Left renal cortex interstitium (tissue), 4 donors: ENCODE measurements at regions not wholly inside any gene's neighbourhood (a gene's known extent, or its start where the extent isn't known, plus 50 kb on each side); places are given as distances from the start of the nearest gene placed in this dataset.

Experiments used
- DNase-seq, 4 donors: peaks; one replicate each; pipeline ENCODE4 v3.0.0-alpha.2; 2013; ENCODE audit warnings: low read depth in 4 of 4, low spot score in 2 of 4, missing footprints in 1 of 4

DNA sequence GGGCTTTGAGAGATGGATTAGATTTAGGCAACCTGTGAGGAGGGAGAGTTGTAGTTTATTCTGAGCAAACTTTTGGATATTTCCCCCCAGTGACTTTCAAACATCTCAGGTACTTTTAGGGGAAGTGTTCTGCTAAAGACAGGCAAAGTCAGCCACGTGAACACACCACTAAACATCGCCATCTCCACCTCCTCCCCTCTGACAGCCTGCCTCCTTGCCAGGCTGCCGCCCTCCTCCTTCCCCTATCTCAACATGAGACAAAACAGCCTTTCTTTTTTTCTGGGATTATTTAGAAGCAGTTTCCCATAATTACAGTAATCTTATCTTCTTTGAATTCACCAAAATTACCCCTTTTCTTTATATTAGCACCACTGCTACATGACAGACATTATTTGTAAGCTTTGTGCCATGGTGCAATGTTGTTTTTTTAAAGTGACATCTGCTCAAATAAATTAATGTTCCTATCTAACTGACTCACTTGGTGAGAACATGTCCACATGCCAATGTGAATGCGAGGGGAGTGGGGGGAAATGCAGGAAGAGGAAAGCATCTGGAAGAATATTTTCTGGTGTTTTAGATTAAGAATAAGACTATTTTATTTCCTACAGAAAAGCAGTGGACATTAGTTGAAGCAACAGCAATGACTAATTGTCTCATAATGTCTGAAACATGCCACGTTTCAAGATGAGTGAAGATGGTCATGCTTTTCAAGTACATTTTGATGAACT lies 147.8 kb upstream of the ATP1B1 start:
- no peak for DNase-seq

DNA sequence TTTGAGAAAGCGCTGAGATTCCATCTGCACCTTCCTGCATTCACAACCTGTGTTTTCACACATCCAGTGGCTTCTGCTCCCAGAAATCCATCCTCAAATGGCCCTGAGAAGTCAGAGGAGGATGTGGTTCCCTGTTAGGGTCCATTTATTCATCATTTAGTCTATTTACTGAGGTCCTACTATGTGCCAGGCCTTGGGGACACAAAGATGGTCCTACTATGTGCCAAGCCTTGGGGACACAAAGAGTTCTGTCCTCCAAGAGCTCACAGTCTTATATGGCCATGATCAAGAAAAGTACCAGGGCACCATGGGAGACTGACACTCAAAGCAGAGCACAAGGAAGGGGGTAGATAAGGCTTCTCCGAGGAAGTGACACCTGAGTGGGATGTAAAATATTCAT lies 147.1 kb upstream of the ATP1B1 start:
- no peak for DNase-seq

DNA sequence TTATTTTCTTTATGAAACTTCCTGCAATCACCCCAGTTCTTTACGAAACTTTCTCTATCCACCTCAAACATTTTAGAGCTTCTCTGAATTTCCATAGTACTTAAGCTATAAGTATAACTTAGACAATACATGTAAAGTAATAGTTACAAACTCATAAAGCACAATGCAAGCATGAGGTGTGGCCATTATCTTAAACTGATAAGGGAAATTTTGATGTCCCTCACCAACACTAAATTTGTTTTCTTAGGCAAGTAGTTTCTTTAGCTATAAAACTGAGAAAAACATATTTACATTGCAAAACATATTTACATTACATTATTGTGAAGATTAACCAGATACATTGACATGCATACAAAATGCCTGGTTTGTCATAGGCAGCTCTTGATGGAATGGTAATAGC lies 146.4 kb upstream of the ATP1B1 start:
- no peak for DNase-seq

DNA sequence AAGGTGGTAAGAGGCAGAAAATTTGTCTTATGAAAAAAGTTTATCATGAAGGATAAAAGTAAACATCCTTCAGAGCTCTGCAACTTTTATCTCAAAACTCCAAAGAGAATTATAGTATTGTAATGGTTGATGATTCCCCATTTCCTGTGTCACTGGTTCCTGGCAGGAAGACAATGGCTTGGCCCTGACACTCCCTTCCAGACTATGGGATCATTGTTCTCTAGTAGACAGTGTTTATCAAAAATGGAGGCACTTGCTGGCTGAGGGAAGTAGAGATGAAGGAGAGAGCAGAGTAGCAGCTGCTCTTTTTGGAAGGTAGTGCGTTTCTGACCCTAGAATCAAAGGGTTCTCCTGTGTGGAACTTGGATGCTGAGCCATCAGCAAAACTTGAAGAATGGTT lies 145.9 kb upstream of the ATP1B1 start:
- DNase-seq, result no peak

DNA sequence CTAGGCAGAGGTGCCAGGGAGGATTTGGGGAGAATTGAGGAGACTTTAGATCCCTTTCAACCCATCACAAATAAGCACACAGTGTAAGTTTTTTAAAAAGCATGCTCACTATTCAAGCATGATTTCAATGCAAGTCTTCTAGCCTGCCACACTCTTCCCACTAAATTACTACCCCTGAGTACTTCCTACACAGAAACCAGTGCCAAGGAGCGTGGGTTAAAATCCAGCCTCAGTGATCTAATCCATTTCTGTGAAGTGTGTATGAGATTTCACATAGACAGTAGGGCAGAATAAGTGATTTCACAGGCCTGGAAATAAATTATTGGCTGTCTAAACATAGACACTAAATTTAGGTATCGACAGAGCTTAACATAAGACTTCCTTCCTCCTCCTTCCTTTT lies 142.9 kb upstream of the ATP1B1 start:
- DNase-seq, result no peak

DNA sequence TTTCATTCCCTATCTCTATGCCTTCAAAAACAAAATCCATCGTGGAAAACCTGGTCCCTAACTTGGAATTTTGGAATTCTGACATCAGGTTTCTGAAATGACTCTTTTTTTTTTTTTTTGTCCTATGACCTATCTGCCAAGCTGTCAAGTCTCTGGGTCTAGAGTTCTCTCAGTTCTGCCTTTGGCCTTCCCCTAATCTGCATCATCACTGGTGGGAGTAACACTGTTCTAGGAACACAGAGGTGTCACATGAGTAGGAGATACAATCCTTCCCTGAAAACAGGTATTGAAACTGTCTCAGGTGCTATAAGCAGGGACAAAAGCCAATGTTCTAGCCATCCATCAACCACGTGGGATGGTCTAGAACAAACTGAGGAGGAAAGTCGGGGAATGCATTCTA lies 142.0 kb upstream of the ATP1B1 start:
- no peak for DNase-seq

DNA sequence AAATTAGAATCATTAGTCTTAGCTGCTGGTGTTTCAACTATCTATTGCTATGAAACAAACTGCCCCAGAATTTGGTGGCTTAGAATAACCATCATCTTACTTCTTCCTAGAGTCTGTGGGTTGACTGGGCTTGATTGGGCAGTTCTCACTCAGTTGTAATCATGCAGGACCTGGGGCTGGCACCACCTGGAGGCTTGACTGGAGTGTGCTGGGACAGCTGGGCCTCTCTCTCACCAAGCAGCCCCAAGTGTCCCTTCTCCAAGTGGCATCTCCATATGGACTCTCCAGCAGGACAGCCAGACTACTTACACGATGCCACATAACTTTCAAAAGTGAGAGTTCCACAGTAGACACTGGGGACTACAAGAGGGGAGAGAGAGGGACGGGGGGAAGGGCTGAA lies 140.3 kb upstream of the ATP1B1 start:
- DNase-seq, result no peak

DNA sequence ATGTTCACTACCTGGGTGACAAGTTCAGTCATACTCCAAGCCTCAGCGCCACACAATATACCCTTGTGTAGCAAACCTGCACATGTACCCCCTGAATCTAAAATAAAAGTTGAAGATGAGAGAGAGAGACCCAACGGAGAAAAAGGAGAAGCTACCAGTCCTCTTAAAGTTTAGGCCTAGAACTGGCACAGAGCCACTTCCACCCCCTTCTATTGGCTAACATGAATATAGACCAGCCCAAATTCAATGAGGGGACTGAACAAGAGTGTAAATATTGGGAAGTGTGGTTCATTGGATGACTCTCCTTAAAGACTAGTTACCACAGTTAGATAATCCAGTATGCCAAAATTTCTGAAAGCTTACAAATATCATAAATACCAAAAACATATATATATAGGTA lies 139.9 kb upstream of the ATP1B1 start:
- no peak for DNase-seq

DNA sequence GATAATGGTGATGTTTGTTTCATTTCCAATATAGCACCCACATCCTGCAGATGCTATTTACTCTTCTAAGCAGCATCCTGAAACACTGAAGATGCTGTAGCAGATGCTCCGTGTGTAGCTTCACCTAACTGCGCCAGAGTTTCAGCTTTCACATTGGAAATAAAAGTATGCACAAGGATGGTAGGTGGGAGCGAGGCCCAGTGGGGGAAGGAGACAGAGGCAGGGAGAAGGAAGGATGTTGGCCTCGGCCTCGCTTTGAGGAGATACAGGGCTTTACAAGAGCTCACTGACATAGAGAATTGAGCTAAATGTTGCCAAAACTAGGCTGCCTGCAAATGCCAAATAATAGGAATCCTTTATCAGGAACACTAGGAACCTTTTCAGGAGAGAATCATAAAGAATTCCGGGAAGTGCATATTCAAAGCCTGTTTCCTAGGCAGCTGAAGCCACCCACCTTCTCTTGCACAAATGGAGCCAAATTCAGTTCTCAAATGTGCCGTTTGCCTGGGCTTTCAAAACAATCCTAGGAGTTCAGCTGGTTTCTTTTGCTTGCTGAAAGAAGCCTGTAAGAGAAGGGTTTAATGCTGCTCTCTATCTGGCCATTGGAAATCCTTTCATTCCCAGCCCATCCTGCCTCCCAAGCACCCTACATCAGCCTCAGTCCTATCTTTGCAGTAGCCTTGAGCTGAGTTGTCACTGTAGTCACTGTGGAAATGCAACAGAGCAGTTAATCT lies 135.4 kb upstream of the ATP1B1 start:
- DNase-seq, result no peak

DNA sequence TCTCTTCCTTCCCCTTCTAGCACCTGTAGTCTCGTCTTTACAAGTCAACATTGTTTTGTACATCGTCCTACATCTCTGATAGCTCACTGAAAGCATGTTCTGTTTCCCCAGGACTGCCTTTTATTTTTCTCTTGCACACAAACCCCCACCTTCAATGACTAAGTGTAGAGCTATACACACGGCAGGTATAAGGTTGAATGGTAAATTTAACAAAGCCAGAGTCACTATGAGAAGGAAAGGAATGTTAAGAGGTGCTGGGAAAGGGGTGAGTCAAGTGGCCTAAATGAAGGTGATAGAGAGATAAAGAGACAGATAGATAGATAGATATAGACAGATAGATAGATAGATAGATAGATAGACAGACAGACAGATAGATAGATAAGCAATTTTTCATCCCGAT lies 134.3 kb upstream of the ATP1B1 start:
- no peak for DNase-seq

DNA sequence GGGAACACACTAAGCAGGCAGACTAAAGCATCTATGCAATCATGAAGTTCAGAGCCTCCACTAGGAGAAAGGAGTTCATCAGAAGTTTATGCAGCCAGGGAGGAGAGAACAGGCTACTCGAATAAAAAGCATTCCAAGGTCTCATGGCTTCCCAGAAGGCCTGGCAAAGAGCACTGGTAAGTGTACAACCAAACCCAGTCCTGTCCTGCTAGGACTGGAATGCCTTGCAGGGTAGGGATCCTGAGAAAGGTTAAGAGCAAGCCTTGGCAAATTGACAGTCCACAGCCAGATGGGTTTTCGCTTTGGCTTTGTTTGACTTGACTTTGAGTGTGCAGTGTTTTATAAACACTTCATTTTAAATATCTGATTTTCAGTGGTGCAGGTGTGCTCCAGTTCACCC lies 133.6 kb upstream of the ATP1B1 start:
- DNase-seq, result no peak

DNA sequence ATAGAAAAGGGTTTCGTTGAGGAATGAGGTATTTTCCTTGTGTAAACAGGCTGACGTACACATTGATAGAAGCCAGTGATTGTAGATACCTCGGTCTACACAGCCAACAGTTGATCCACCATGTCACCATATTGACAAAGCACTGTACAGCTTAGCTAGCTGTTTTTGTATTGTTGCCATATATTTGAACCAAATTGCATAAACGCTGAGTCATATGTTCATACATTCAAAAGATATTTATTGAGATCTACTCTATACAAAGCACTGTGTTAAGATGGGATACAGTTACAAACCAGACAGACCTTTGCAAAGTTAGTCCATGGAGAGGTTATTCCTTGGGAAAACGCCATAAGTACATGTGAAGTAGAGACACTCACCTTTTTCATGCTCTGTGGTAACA lies 132.4 kb upstream of the ATP1B1 start:
- no peak for DNase-seq

DNA sequence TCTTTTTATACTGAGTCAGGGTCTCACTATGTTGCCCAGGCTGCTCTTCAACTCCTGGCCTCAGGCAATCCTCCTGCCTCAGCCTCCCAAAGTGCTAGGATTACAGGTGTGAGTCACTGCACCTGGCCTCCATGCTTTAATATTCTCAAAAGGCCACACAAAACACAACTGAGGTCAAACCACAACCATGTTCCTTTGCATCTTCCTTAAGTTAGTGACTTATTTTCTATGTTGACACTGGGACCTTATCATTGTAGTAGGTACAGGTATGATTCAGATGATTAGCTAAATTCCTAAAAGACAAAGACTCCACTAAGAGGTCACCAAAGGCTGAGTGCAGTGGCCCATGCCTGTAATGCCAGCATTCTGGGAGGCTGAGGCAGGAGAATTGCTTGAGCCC lies 131.9 kb upstream of the ATP1B1 start:
- DNase-seq, result no peak

DNA sequence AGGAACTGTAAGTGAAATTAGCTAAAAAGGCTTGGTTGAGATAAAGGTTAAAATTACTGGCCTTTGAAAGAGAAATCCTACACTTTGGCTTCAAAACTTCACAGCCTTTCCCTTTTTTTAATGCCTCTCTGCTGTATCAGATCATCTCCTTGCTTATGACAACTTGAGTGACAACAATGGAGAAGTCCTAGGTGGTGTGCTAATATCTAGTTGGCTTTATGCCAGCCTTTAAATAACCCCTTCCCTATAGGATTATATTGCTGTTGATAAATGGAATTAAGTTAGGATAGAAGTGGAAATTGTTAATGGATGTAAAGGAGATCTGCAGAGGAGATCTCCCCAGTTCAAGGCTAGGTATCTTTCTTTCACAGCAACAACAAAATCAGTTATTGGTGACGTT lies 130.2 kb upstream of the ATP1B1 start:
- no peak for DNase-seq

DNA sequence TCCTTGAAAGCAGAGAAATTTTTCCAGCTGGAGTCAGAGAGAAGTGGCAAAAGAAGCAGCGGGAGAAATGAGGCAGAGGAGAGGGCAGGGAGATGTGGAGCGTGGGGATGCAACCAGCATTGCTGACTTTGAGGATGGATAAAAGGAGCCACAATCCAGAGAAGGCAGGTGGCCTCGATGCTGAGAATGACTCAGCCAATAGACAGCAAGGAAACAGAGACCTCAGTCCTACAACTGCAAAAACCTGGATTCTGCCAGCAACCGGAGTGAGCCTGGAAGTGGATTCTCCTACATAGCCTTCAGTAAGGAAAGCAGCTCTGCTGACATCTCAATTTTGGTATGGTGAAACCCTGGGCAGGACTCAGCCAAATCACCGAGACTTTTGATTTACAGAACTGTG lies 128.9 kb upstream of the ATP1B1 start:
- DNase-seq, result no peak

DNA sequence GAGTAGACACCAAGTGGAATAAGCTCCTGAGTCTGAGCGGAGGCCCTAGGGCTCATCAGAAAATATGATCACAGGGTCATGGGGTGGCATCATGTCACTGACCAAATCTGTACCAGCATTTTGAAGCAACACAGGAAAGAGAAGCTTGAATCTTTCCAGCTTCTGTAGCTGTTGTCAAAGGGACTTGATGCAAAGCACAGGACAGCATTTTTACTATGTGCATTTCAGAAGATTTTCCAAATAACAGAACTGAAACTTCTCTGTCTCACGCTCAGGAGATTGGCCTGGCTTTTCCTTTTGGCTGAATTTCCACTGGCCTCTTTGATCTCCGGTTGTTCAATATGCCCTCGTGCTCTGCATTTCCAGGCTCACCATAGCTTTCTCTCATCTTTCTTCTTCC lies 127.2 kb upstream of the ATP1B1 start:
- no peak for DNase-seq

DNA sequence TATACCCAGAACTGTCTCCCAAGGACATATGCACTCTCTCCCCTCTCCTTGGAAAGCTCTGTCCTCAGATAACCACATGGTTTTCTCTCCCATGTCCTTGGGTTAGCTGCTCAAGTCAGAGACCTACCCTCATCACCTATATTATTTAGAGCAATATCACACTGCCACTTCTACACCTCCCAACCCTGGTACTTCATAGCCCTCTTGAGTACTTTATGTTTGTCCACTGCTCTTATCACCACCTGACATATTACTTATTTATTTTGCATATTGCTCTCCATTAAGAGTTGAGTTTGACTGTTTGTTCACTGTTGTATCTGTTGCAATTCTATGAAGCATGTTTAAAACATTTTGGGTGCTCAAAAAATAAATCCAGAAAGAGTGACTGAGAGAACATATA lies 126.3 kb upstream of the ATP1B1 start:
- DNase-seq, result no peak

DNA sequence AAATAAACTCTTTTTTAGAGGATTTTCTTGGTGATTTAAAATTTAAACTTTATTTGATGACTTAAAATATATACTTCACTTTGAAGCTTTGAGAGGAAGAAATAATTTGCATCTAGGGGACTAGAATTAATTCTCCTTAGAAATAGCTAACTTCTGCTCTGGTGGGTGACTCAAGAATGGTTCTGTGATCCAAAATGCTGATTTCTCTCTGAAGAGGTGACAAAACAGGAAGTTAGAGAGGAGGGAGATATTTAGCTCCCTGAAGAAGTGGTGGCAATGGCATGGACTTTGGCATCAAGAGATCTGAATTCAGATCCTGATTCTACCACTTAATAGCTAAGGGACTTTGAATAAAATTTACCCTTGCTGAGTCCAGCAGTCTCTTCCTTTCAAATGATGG lies 125.8 kb upstream of the ATP1B1 start:
- no peak for DNase-seq

DNA sequence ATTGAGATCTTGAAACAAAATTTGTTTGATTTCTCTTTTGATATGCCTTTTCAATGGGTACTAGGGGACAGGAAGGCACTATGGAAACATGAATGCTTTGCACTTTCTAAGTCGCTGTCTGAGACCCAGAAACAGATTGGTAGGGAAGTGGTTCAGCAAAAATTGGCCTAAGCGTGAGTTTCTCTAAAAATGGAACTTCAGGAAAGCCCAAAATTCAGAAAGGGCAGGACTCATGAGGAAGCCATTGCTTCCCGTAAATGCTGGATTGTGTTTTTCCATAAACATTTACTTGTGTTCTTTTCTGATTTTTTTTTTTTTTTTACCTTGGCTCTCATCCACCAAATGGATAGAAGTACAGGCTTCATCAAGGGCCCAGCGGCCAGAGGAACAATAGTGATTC lies 123.7 kb upstream of the ATP1B1 start:
- DNase-seq, result no peak

DNA sequence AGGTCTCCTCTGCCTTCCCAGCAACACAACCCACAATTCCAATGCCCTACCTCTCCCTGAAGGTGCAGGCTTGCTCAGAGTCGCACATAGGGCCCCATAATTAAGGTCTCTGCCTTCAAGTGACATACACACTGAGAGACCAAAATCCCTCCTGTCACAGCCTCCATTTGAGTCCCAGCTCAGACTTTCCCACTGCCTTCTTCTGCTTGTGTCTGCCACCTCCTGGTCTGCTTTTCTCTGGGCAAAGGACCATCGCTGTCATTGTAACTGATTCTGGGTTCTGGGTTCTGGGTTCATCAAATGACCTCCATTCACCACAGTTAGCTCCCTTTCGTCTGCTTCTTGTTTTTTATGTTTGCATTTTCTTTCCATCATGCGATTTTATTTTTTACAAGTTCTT lies 119.2 kb upstream of the ATP1B1 start:
- no peak for DNase-seq

DNA sequence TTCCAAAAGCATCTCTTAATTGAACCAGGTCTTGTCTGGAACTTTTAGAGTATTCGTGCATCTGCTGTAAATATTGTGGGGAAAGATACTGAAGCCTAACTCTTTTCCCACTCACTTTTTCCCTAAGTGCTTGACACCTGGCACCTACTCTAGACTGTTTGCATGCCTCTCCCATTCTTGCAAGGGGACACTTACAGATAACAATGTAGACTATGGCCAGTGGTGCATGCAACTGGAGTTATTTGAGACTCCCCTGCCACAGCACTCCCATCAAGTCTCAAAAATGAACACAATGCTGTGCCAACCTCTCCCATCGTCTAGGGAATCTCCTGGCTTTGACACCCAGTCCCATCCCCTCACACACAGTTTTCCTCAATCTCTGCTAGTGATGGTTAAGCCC lies 118.6 kb upstream of the ATP1B1 start:
- no peak for DNase-seq

DNA sequence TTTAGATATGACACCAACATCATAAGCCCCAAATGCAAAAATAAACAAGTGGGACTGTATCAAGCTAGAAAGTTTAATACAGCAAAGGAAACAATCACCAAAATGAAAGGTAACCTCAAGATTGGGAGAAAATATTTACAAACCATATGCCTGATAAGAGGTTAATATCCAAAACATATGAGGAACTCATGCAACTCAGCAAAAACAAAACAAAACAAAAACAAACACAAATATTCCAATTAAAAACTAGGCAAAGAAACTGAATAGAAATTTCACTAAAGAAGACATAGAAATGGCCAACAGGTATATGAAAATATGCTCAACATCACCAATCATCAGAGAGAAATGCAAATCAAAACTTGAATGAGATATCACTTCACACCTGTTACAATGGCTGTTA lies 116.5 kb upstream of the ATP1B1 start:
- DNase-seq, result no peak
